SK-N-MC (cell line): ENCODE measurements at regions not wholly inside any gene's neighbourhood (a gene's known extent, or its start where the extent isn't known, plus 50 kb on each side); places are given as distances from the start of the nearest gene placed in this dataset.

Source experiments
- DNase-seq: peaks from one replicate; pipeline ENCODE4 v3.0.0-alpha.2; 2011; ENCODE audit warnings: low read depth, low spot score
- H3K27ac ChIP-seq: fragments of 200-600 bp; sonication (generic); 2 replicates; pipeline ENCODE4 v1.5.1; 2016; ENCODE audit warnings: mixed run types
- H3K36me3 ChIP-seq: fragments of 200-600 bp; sonication (generic); 2 replicates; pipeline ENCODE4 v1.6.1; 2017; ENCODE audit warnings: antibody characterized with exemption, low read length, mixed read lengths; ENCODE audit not compliant: insufficient read depth
- H3K4me3 ChIP-seq: fragments of 200-600 bp; sonication (generic); 2 replicates; pipeline ENCODE4 v1.5.1; 2016
- H3K9ac ChIP-seq: fragments of 200-600 bp; sonication (generic); 2 replicates; pipeline ENCODE4 v1.8.0; 2017; ENCODE audit warnings: mixed run types, mixed read lengths; ENCODE audit not compliant: insufficient read length
- H3K9me3 ChIP-seq: fragments of 200-600 bp; sonication (generic); 2 replicates; pipeline ENCODE4 v1.6.1; 2017; ENCODE audit warnings: low read depth, mild to moderate bottlenecking, antibody characterized with exemption, low read length, moderate library complexity, mixed read lengths
- EZH2 ChIP-seq: fragments of 200-600 bp; sonication (generic); IDR thresholded peaks from one replicate; pipeline ENCODE4 v1.6.1; 2017; ENCODE audit warnings: antibody characterized with exemption
- FOXP2 ChIP-seq: optimal IDR thresholded peaks from 2 replicates; pipeline ENCODE3; 2011; ENCODE audit warnings: mild to moderate bottlenecking, moderate library complexity; ENCODE audit not compliant: insufficient read depth; ENCODE audit errors: extremely low read length, control extremely low read depth
- POLR2AphosphoS5 ChIP-seq: IDR thresholded peaks from 2 replicates; pipeline ENCODE4 v1.6.1; 2012; ENCODE audit warnings: mild to moderate bottlenecking, low read depth, low read length, borderline replicate concordance

DNA sequence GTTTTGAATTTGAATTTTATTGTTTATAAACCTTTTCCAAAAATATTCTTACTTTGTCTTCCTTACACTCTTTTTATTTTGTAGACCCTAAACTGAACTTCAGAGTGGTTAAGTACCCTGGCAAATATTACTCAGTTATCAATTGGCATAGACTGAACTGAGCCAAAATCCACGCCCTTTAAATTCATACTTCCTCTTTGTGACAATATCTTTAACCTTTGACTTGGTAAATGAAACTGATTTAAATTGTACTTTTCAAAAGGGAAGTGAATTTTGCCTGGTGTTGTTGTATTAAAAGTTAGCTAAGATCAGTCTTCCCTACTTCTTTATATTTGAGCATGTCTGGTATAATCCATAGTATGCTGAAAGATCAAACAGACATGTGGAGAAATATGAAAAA is 184.3 kb upstream of the USP15 start:
- TF ChIP-seq EZH2 (no peak), FOXP2 (no peak), POLR2AphosphoS5 (no peak)
- Histone ChIP-seq H3K4me3 (no peak overlapping the region), H3K27ac (no peak overlapping the region), H3K9me3 (no peaks in the 10 kb centered on the region), H3K36me3 (no peaks in the 10 kb centered on the region), H3K9ac (no peak overlapping the region)
- DNase-seq: no peak

DNA sequence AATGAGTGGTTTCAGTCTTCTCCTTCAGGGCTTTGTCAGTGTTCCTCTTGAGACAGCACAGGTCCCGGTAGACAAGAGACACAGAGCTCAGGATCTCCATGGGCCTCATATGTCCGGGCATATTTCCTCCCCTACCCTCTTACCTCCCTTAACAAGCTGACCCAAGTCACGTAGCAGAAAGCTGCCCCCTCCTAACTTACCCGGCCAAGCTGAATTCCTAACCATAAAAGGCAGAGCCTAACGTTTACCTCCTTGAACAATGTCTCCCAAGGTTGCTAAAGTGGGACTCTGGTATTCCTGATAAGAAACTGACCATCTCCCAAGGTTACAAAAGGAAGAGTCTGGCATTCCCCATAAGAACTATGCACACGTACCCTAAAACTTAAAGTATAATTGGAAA is 182.2 kb upstream of the USP15 start:
- no peak overlapping the region for H3K4me3 ChIP-seq
- no peak overlapping the region for H3K9ac ChIP-seq
- DNase-seq: no peak
- no peak for TF ChIP-seq EZH2
- no peak for TF ChIP-seq FOXP2
- TF ChIP-seq POLR2AphosphoS5: no peak
- H3K27ac ChIP-seq: no peak overlapping the region
- no peaks in the 10 kb centered on the region for H3K36me3 ChIP-seq
- H3K9me3 ChIP-seq: no peaks in the 10 kb centered on the region

DNA sequence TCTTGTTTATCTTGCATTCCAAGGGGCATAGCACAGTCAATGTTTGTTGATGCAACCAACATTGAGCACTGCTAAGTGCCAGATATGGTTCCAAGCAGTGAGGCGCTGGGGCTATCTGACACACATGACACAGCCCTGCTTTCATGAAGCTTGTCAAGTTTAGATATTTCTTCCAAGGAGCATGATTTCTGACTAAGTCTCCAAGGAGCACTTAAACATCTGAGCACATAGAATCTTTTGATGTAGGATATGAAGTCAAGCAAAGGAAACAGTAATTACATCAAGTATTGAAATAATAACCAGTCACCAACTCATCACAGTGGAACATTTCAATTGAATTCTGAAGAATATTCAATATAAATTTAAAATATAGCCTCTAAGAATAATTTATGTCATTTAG is 177.8 kb upstream of the USP15 start:
- H3K9ac ChIP-seq: no peak overlapping the region
- no peak for TF ChIP-seq FOXP2
- no peak for TF ChIP-seq POLR2AphosphoS5
- no peak for TF ChIP-seq EZH2
- no peak overlapping the region for H3K27ac ChIP-seq
- no peak overlapping the region for H3K4me3 ChIP-seq
- H3K36me3 ChIP-seq: 0 out of 2 replicates have a peak, but pooled peaks cover 4% of the 10 kb centered on the region
- H3K9me3 ChIP-seq: no peaks in the 10 kb centered on the region
- no peak for DNase-seq

GRCh38 chr12:62098132-62098531 is 162.1 kb upstream of the USP15 start:
- DNase-seq: no peak
- no peak for TF ChIP-seq EZH2
- TF ChIP-seq POLR2AphosphoS5: no peak
- no peak for TF ChIP-seq FOXP2
- Histone ChIP-seq H3K9ac (no peak overlapping the region), H3K4me3 (no peak overlapping the region), H3K36me3 (no peaks in the 10 kb centered on the region), H3K27ac (no peak overlapping the region), H3K9me3 (no peaks in the 10 kb centered on the region)

DNA sequence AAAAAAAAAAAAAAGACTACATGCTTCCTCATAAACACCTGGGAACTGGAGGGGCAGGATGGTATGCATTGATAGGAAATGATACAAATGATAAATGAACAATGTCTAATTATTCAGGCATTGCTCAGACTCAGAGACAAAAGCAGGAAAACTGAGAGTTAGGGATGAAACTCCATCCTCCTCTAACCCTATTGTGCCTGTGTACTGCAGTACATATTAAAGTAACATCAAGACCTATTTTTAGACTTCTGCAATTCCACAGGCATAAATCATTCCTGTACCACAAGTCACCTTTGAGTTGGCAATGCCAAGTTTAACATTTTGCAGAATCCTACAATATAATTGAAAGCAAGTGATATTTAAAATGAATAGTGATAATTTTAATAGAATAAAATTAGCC is 156.5 kb upstream of the USP15 start:
- Histone ChIP-seq H3K36me3 (no peaks in the 10 kb centered on the region), H3K9ac (no peak overlapping the region), H3K27ac (no peak overlapping the region), H3K4me3 (no peak overlapping the region), H3K9me3 (no peaks in the 10 kb centered on the region)
- no peak for DNase-seq
- no peak for TF ChIP-seq EZH2
- no peak for TF ChIP-seq POLR2AphosphoS5
- TF ChIP-seq FOXP2: no peak

GRCh38 chr12:62106547-62107185 is 153.5 kb upstream of the USP15 start:
- H3K9ac ChIP-seq: no peak overlapping the region
- H3K9me3 ChIP-seq: no peaks in the 10 kb centered on the region
- H3K36me3 ChIP-seq: no peaks in the 10 kb centered on the region
- no peak for DNase-seq
- no peak overlapping the region for H3K4me3 ChIP-seq
- TF ChIP-seq POLR2AphosphoS5: no peak
- TF ChIP-seq EZH2: no peak
- no peak for TF ChIP-seq FOXP2
- H3K27ac ChIP-seq: peak overlapping the region; percentile 67; the same call in 1 of the 2 replicates

GRCh38 chr12:62113366-62114011 is 146.7 kb upstream of the USP15 start:
- H3K36me3 ChIP-seq: peaks cover 5% of the 10 kb centered on the region; the same call in 1 of the 2 replicates

DNA sequence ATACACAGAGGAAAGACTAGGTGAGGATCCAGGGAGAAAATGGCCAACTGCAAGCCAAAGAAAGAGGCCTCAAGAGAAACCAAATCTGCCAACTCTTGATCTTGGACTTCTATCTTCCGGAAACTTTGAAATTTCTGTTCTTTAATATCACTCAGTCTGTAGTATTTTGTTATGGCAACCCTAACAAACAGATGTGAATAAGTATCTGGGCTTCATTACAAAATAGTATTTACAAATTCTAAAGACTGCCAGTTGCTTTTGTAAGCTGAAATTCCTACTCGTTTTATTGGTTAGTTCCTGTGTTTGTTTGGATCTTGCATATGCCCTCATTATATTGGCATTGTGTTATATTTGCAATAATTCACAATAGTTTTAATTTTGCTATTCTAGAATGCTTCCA is 143.2 kb upstream of the USP15 start:
- H3K36me3 ChIP-seq: peaks cover 5% of the 10 kb centered on the region; the same call in 1 of the 2 replicates
- H3K27ac ChIP-seq: no peak overlapping the region
- no peak overlapping the region for H3K4me3 ChIP-seq
- no peak overlapping the region for H3K9ac ChIP-seq
- TF ChIP-seq FOXP2: no peak
- no peak for TF ChIP-seq EZH2
- no peak for TF ChIP-seq POLR2AphosphoS5
- no peak for DNase-seq
- H3K9me3 ChIP-seq: no peaks in the 10 kb centered on the region

More at GRCh38 chr12:62113366-62114011, 146.7 kb upstream of the USP15 start:
- Histone ChIP-seq H3K9me3 (no peaks in the 10 kb centered on the region), H3K9ac (no peak overlapping the region), H3K27ac (no peak overlapping the region), H3K4me3 (no peak overlapping the region)
- TF ChIP-seq POLR2AphosphoS5: no peak
- TF ChIP-seq EZH2: no peak
- no peak for TF ChIP-seq FOXP2
- DNase-seq: no peak

GRCh38 chr12:62123721-62124203 is 136.4 kb upstream of the USP15 start:
- Histone ChIP-seq H3K27ac (peak overlapping the region; percentile 42; the same call in 1 of the 2 replicates), H3K36me3 (no peaks in the 10 kb centered on the region), H3K9me3 (no peaks in the 10 kb centered on the region), H3K9ac (peak overlapping the region; percentile 35), H3K4me3 (peak overlapping the region; percentile 41; the same call in 1 of the 2 replicates)
- TF ChIP-seq EZH2 (no peak), POLR2AphosphoS5 (no peak), FOXP2 (no peak)
- DNase-seq: peak; percentile 60
